Epithelial cell of esophagus (primary cell): ENCODE measurements at regions not wholly inside any gene's neighbourhood (a gene's known extent, or its start where the extent isn't known, plus 50 kb on each side); places are given as distances from the start of the nearest gene placed in this dataset.
A peak's percentile ranks its signal among the peaks of the same experiment; 100 is the strongest.

Experiments
- DNase-seq: peaks from one replicate; pipeline ENCODE4 v3.0.0; 2010; ENCODE audit warnings: low read depth
- H3K4me3 ChIP-seq: 2 replicates; pipeline ENCODE4 v1.5.1; 2011; ENCODE audit warnings: mild to moderate bottlenecking, low read length, control low read depth
- CTCF ChIP-seq: IDR thresholded peaks from 2 replicates; pipeline ENCODE4 v1.5.1; 2011; ENCODE audit warnings: low read depth, mild to moderate bottlenecking, low read length, control low read depth, inconsistent platforms; ENCODE audit not compliant: insufficient read depth; ENCODE audit errors: missing control alignments

GRCh38 chr2:153071090-153071489 lies 352.7 kb downstream of the ARL6IP6 start:
- H3K4me3 ChIP-seq = no peak overlapping the region
- no peak for TF ChIP-seq CTCF
- no peak for DNase-seq

- DNase-seq = no peak
- TF ChIP-seq CTCF = no peak
- no peak overlapping the region for H3K4me3 ChIP-seq
Measured at GRCh38 chr2:153068915-153069314, 350.5 kb downstream of the ARL6IP6 start.

GRCh38 chr2:153068052-153068451 lies 349.6 kb downstream of the ARL6IP6 start:
- no peak overlapping the region for H3K4me3 ChIP-seq
- no peak for TF ChIP-seq CTCF
- DNase-seq = no peak

GRCh38 chr2:153059338-153060052 lies 341.1 kb downstream of the ARL6IP6 start:
- TF ChIP-seq CTCF = no peak
- DNase-seq = peak; percentile 97
- no peak overlapping the region for H3K4me3 ChIP-seq

GRCh38 chr2:153057743-153058142 lies 339.3 kb downstream of the ARL6IP6 start:
- H3K4me3 ChIP-seq = no peak overlapping the region
- DNase-seq = no peak
- no peak for TF ChIP-seq CTCF

- no peak overlapping the region for H3K4me3 ChIP-seq
- TF ChIP-seq CTCF = no peak
- no peak for DNase-seq
Measured at GRCh38 chr2:153055182-153055581, 336.8 kb downstream of the ARL6IP6 start.

- TF ChIP-seq CTCF = no peak
- no peak overlapping the region for H3K4me3 ChIP-seq
- no peak for DNase-seq
Measured at GRCh38 chr2:153052807-153053559, 334.6 kb downstream of the ARL6IP6 start.
